OCI-LY7 (cell line): ENCODE measurements at regions not wholly inside any gene's neighbourhood (a gene's known extent, or its start where the extent isn't known, plus 50 kb on each side); places are given as distances from the start of the nearest gene placed in this dataset.

Source experiments
- BruUV-seq: library from RNA; stranded (reverse); fragments of 400-500 nt; replicated peaks from 2 replicates; lab custom pipeline; 2021; lab: Mats Ljungman, UMichigan
- CTCF ChIA-PET: fragments of 300-600 bp; sonication (Branson Sonifier 250); formaldehyde crosslinking; loops from one replicate; lab custom pipeline; 2022; ENCODE audit warnings: antibody characterized with exemption; ENCODE audit not compliant: unreplicated experiment; lab: Charles Lee
- POLR2A ChIA-PET: fragments of 300-600 bp; sonication (Branson Sonifier 250); formaldehyde crosslinking; loops from one replicate; lab custom pipeline; 2022; ENCODE audit warnings: antibody characterized with exemption; lab: Charles Lee
- DNase-seq: peaks from one replicate; pipeline ENCODE4 v3.0.0-alpha.2; 2015; ENCODE audit warnings: low spot score
- H2AFZ ChIP-seq: fragments of 200-600 bp; sonication (generic), shearing (Covaris generic); 2 replicates; pipeline ENCODE4 v1.6.1; 2014; ENCODE audit warnings: mild to moderate bottlenecking, antibody characterized with exemption, low read length, moderate library complexity
- H3K27ac ChIP-seq: fragments of 200-600 bp; sonication (generic); 2 replicates; pipeline ENCODE4 v1.5.1; 2014; ENCODE audit warnings: mixed run types, low read depth, mild to moderate bottlenecking, moderate library complexity, low read length, inconsistent platforms; ENCODE audit not compliant: poor library complexity, severe bottlenecking
- H3K36me3 ChIP-seq: fragments of 200-600 bp; sonication (generic); 2 replicates; pipeline ENCODE4 v1.6.1; 2014; ENCODE audit warnings: mild to moderate bottlenecking, antibody characterized with exemption, low read length, moderate library complexity, mixed read lengths; ENCODE audit not compliant: insufficient read depth
- H3K4me1 ChIP-seq: fragments of 200-600 bp; sonication (generic); 2 replicates; pipeline ENCODE4 v1.5.1; 2014; ENCODE audit warnings: mild to moderate bottlenecking, low read length; ENCODE audit not compliant: insufficient read depth, poor library complexity, severe bottlenecking
- H3K4me2 ChIP-seq: fragments of 200-600 bp; sonication (generic); 2 replicates; pipeline ENCODE4 v1.6.1; 2014; ENCODE audit warnings: mild to moderate bottlenecking, low read length
- H3K4me3 ChIP-seq: fragments of 200-600 bp; sonication (generic); 2 replicates; pipeline ENCODE4 v1.5.1; 2014; ENCODE audit warnings: mild to moderate bottlenecking, low read depth, low read length; ENCODE audit not compliant: poor library complexity, severe bottlenecking
- H3K79me2 ChIP-seq: fragments of 200-600 bp; sonication (generic); 2 replicates; pipeline ENCODE4 v1.6.1; 2016; ENCODE audit warnings: low read depth, mild to moderate bottlenecking, low read length, moderate library complexity, mixed read lengths; ENCODE audit not compliant: insufficient read depth
- H3K9me2 ChIP-seq: fragments of 200-600 bp; sonication (generic); 2 replicates; pipeline ENCODE4 v1.6.1; 2016; ENCODE audit warnings: mild to moderate bottlenecking, low read length, mixed read lengths; ENCODE audit not compliant: insufficient read depth
- H3K9me3 ChIP-seq: fragments of 200-600 bp; sonication (generic); 2 replicates; pipeline ENCODE4 v1.6.1; 2014; ENCODE audit warnings: mild to moderate bottlenecking, mixed run types, low read length, mixed read lengths
- H4K20me1 ChIP-seq: fragments of 200-600 bp; sonication (generic); 2 replicates; pipeline ENCODE4 v1.6.1; 2014; ENCODE audit warnings: mild to moderate bottlenecking, antibody characterized with exemption, low read length, moderate library complexity, mixed read lengths; ENCODE audit not compliant: insufficient read depth
- CTCF ChIP-seq: fragments of 200-600 bp; sonication (generic); conservative IDR thresholded peaks from 2 replicates; pipeline ENCODE4 v1.5.1; 2014; ENCODE audit warnings: mild to moderate bottlenecking, antibody characterized with exemption, low read length, moderate library complexity, mixed read lengths
- EZH2phosphoT487 ChIP-seq: fragments of 200-600 bp; sonication (generic); IDR thresholded peaks from 2 replicates; pipeline ENCODE4 v1.6.1; 2018; ENCODE audit warnings: low read depth, borderline replicate concordance, mild to moderate bottlenecking, mixed run types, antibody characterized with exemption, low read length, moderate library complexity, mixed read lengths
- intact Hi-C: fragments of 100-400 bp; cut with micrococcal nuclease; formaldehyde crosslinking; loops from one replicate; pipeline ENCODE4 v1.10.0; 2022; ENCODE audit not compliant: unreplicated experiment

DNA sequence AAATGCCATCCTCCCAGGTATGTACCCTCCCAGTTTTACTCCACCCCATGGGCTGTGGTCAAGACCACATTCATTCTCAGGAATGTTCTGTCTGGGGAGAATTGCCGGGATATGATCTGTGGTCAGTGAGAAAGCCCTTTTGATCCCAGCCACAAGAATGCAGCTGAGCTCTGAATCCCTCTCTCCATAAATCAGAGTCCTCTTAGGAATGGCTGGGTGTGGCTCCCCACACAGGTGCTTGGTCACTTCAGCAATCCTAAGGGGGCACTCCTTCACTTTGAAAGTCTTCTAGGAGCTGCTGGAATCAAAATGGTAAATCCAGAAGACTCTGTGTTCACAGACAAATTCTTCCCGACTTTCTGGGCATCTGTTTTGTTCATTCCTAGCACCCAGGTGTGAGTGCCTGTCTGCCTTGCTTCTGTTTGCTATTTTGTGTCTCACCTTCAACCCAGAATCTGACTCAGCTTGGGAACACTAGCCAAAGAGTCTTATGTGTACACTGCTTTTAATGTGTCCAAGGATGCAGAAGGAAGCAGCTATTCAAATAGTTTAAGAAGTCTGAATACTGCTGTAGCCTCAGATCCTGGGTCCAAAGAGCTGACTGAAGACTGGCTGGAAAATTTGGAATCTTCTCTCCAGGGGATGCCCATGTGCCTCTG lies 144.6 kb upstream of the CDKN3 start:
- H3K9me3 ChIP-seq, result no peaks in the 10 kb centered on the region
- intact Hi-C loops, result no loop called here
- CTCF ChIA-PET, result no interaction called here
- BruUV-seq, result no TSS peak
- H2AFZ ChIP-seq, result no peak overlapping the region
- no peaks in the 10 kb centered on the region for H3K36me3 ChIP-seq
- no peaks in the 10 kb centered on the region for H3K4me1 ChIP-seq
- TF ChIP-seq EZH2phosphoT487, result no peak
- TF ChIP-seq CTCF, result no peak
- no peaks in the 10 kb centered on the region for H3K79me2 ChIP-seq
- H3K9me2 ChIP-seq, result no peaks in the 10 kb centered on the region
- no peak overlapping the region for H3K4me2 ChIP-seq
- POLR2A ChIA-PET, result no interaction called here
- no peak overlapping the region for H3K4me3 ChIP-seq
- H4K20me1 ChIP-seq, result no peaks in the 10 kb centered on the region
- H3K27ac ChIP-seq, result no peak overlapping the region
- no peak for DNase-seq

GRCh38 chr14:54253195-54253947 lies 143.4 kb upstream of the CDKN3 start:
- no peak for TF ChIP-seq CTCF
- no peak for TF ChIP-seq EZH2phosphoT487
- Histone ChIP-seq H3K79me2 (no peaks in the 10 kb centered on the region), H4K20me1 (no peaks in the 10 kb centered on the region), H3K36me3 (no peaks in the 10 kb centered on the region), H3K9me3 (no peaks in the 10 kb centered on the region), H2AFZ (no peak overlapping the region), H3K4me2 (no peak overlapping the region), H3K4me1 (no peaks in the 10 kb centered on the region), H3K27ac (no peak overlapping the region), H3K4me3 (no peak overlapping the region), H3K9me2 (no peaks in the 10 kb centered on the region)
- ChIA-PET CTCF (no interaction called here), POLR2A (interaction anchor here (0.7 kb wide), 1 partner anchor 766 kb away, joined by 3 read pairs; no protein-coding TSS in a partner anchor)
- BruUV-seq, result no TSS peak
- DNase-seq, result no peak
- intact Hi-C loops, result no loop called here

DNA sequence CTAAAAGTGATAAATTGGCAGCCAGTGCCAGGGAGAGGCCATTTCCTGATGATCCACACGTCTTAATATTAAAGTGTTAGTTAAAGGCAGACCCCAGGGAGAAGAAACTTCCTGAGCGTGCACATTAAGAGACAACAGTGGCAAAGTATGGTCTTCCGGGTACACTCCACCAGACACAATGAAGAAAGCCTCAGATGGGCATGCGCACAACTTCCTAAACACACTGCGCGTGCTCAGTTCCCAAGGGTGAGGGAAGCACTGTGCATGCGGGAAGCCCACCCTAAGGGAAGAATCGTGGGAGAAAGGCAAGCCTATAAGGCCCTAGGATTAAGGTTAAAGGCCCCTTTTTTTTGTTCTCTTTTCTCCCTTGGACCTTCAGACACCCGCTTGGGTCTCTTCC lies 140.7 kb upstream of the CDKN3 start:
- Histone ChIP-seq H2AFZ (no peak overlapping the region), H3K36me3 (no peaks in the 10 kb centered on the region), H3K4me1 (no peaks in the 10 kb centered on the region), H4K20me1 (no peaks in the 10 kb centered on the region), H3K9me2 (no peaks in the 10 kb centered on the region), H3K79me2 (no peaks in the 10 kb centered on the region), H3K27ac (no peak overlapping the region), H3K4me3 (no peak overlapping the region), H3K4me2 (no peak overlapping the region), H3K9me3 (no peaks in the 10 kb centered on the region)
- BruUV-seq, result no TSS peak
- TF ChIP-seq EZH2phosphoT487 (no peak), CTCF (no peak)
- ChIA-PET POLR2A (no interaction called here), CTCF (no interaction called here)
- intact Hi-C loops, result no loop called here
- no peak for DNase-seq
